Neural progenitor cell (in vitro differentiated cells): ENCODE measurements at regions not wholly inside any gene's neighbourhood (a gene's known extent, or its start where the extent isn't known, plus 50 kb on each side); places are given as distances from the start of the nearest gene placed in this dataset.
"Not testable (repeated sequence)": the region's sequence is repeated elsewhere in the genome, so short reads cannot be mapped to it uniquely, and the experiment has no call there.

ENCODE experiments used
- DNase-seq: peaks from one replicate; pipeline ENCODE4 v3.0.0-alpha.2; 2016; ENCODE audit warnings: low spot score
- H2AFZ ChIP-seq: fragments of 200-600 bp; sonication (generic); replicated peaks from 2 replicates; pipeline ENCODE4 v1.6.1; 2016; ENCODE audit warnings: antibody characterized with exemption
- H3F3A ChIP-seq: fragments of 200-600 bp; sonication (generic); 2 replicates; pipeline ENCODE4 v1.6.1; 2016; ENCODE audit warnings: antibody characterized with exemption, low read depth
- H3K27ac ChIP-seq: fragments of 200-600 bp; sonication (generic); 2 replicates; pipeline ENCODE4 v1.5.1; 2016; ENCODE audit warnings: mild to moderate bottlenecking
- H3K27me3 ChIP-seq: fragments of 200-600 bp; sonication (generic); 2 replicates; pipeline ENCODE4 v1.6.1; 2016; ENCODE audit warnings: mild to moderate bottlenecking, moderate library complexity
- H3K36me3 ChIP-seq: fragments of 200-600 bp; sonication (generic); 2 replicates; pipeline ENCODE4 v1.5.1; 2016
- H3K4me1 ChIP-seq: fragments of 200-600 bp; sonication (generic); 2 replicates; pipeline ENCODE4 v1.6.1; 2016; ENCODE audit warnings: mixed run types
- H3K4me2 ChIP-seq: fragments of 200-600 bp; sonication (generic); 2 replicates; pipeline ENCODE4 v1.6.1; 2016
- H3K4me3 ChIP-seq: fragments of 200-600 bp; sonication (generic); 2 replicates; pipeline ENCODE4 v1.5.1; 2016
- H3K79me2 ChIP-seq: fragments of 200-600 bp; sonication (generic); 2 replicates; pipeline ENCODE4 v1.6.1; 2016; ENCODE audit warnings: low read depth
- H3K9ac ChIP-seq: fragments of 200-600 bp; sonication (generic); 2 replicates; pipeline ENCODE4 v1.6.1; 2016
- H3K9me3 ChIP-seq: fragments of 200-600 bp; sonication (generic); 2 replicates; pipeline ENCODE4 v1.5.1; 2016; ENCODE audit warnings: low read depth
- H4K20me1 ChIP-seq: fragments of 200-600 bp; sonication (generic); 2 replicates; pipeline ENCODE4 v1.6.1; 2016; ENCODE audit warnings: low read depth
- H3K27ac Mint-ChIP-seq: 3 replicates; pipeline ENCODE4 v1.8.0; 2021; ENCODE audit warnings: mixed read lengths
- H3K27me3 Mint-ChIP-seq: 2 replicates; pipeline ENCODE4 v1.8.0; 2022; ENCODE audit warnings: low read depth, mild to moderate bottlenecking, inconsistent platforms, moderate library complexity, mixed read lengths; ENCODE audit not compliant: insufficient read depth
- H3K36me3 Mint-ChIP-seq: 3 replicates; pipeline ENCODE4 v1.8.0; 2021; ENCODE audit warnings: mixed read lengths
- H3K4me1 Mint-ChIP-seq: 3 replicates; pipeline ENCODE4 v1.8.0; 2021; ENCODE audit warnings: mixed read lengths
- H3K4me3 Mint-ChIP-seq: 3 replicates; pipeline ENCODE4 v1.8.0; 2021; ENCODE audit warnings: mild to moderate bottlenecking, moderate library complexity, mixed read lengths
- H3K9me3 Mint-ChIP-seq: 3 replicates; pipeline ENCODE4 v1.8.0; 2020; ENCODE audit warnings: mixed read lengths
- CTCF ChIP-seq: fragments of 200-600 bp; sonication (generic); IDR thresholded peaks from 2 replicates; pipeline ENCODE4 v1.5.1; 2017; ENCODE audit warnings: antibody characterized with exemption, mild to moderate bottlenecking
- EZH2 ChIP-seq: fragments of 200-600 bp; sonication (generic); IDR thresholded peaks from 2 replicates; pipeline ENCODE4 v1.6.1; 2017; ENCODE audit warnings: antibody characterized with exemption, mild to moderate bottlenecking, moderate library complexity
- EZH2phosphoT487 ChIP-seq: fragments of 200-600 bp; sonication (generic); IDR thresholded peaks from 2 replicates; pipeline ENCODE4 v1.6.1; 2017; ENCODE audit warnings: antibody characterized with exemption

- Mint-ChIP-seq H3K27ac (no peak overlapping the region), H3K27me3 (peaks cover 7% of the 10 kb centered on the region), H3K36me3 (no peaks in the 10 kb centered on the region), H3K4me1 (peaks cover 5% of the 10 kb centered on the region), H3K9me3 (peaks cover 23% of the 10 kb centered on the region), H3K4me3 (no peak overlapping the region)
- Histone ChIP-seq H3F3A (no peaks in the 10 kb centered on the region), H3K27ac (no peak overlapping the region), H3K9me3 (no peaks in the 10 kb centered on the region), H2AFZ (no peak overlapping the region), H3K27me3 (no peaks in the 10 kb centered on the region), H3K4me3 (no peak overlapping the region), H3K9ac (no peak overlapping the region), H3K4me1 (no peaks in the 10 kb centered on the region), H3K79me2 (no peaks in the 10 kb centered on the region), H3K4me2 (no peak overlapping the region), H3K36me3 (no peaks in the 10 kb centered on the region), H4K20me1 (no peaks in the 10 kb centered on the region)
- TF ChIP-seq CTCF = no peak
- TF ChIP-seq EZH2phosphoT487 = no peak
- TF ChIP-seq EZH2 = no peak
- peak; percentile 25 for DNase-seq
These were observed 392.0 kb downstream of the GBA3 start for GRCh38 chr4:23084559-23085248.

- Mint-ChIP-seq H3K4me3 (no peak overlapping the region), H3K36me3 (no peaks in the 10 kb centered on the region), H3K27me3 (peaks cover 7% of the 10 kb centered on the region), H3K27ac (no peak overlapping the region), H3K4me1 (peaks cover 5% of the 10 kb centered on the region), H3K9me3 (peaks cover 34% of the 10 kb centered on the region)
- Histone ChIP-seq H3K9me3 (no peaks in the 10 kb centered on the region), H4K20me1 (no peaks in the 10 kb centered on the region), H3K79me2 (no peaks in the 10 kb centered on the region), H3K4me2 (no peak overlapping the region), H3K36me3 (no peaks in the 10 kb centered on the region), H3K9ac (no peak overlapping the region), H3K27ac (no peak overlapping the region), H3F3A (no peaks in the 10 kb centered on the region), H3K4me3 (no peak overlapping the region), H2AFZ (no peak overlapping the region), H3K27me3 (no peaks in the 10 kb centered on the region), H3K4me1 (no peaks in the 10 kb centered on the region)
- no peak for TF ChIP-seq EZH2phosphoT487
- no peak for DNase-seq
These were observed 390.7 kb downstream of the GBA3 start for GRCh38 chr4:23083391-23083790.

- not testable (repeated sequence) for H3K27ac Mint-ChIP-seq, H3K27me3 ChIP-seq, H3K4me1 Mint-ChIP-seq, H3K4me2 ChIP-seq, H3K79me2 ChIP-seq, H3K4me1 ChIP-seq, H2AFZ ChIP-seq, H3K27ac ChIP-seq, H4K20me1 ChIP-seq, H3K27me3 Mint-ChIP-seq, H3K4me3 ChIP-seq, H3K36me3 ChIP-seq, DNase-seq, H3K9me3 ChIP-seq, H3K9ac ChIP-seq, H3F3A ChIP-seq, H3K36me3 Mint-ChIP-seq, H3K4me3 Mint-ChIP-seq
- H3K9me3 Mint-ChIP-seq = peaks cover 36% of the 10 kb centered on the region
These were observed 387.4 kb downstream of the GBA3 start for GRCh38 chr4:23080171-23080570.

GRCh38 chr4:23070848-23071570 lies 378.3 kb downstream of the GBA3 start:
- H3K4me3 Mint-ChIP-seq = no peak overlapping the region
- H3K36me3 Mint-ChIP-seq = no peaks in the 10 kb centered on the region
- H3K4me1 Mint-ChIP-seq = peaks cover 11% of the 10 kb centered on the region
- no peaks in the 10 kb centered on the region for H3K27me3 ChIP-seq
- H2AFZ ChIP-seq = no peak overlapping the region
- no peaks in the 10 kb centered on the region for H3K4me1 ChIP-seq
- DNase-seq = no peak
- no peak overlapping the region for H3K4me2 ChIP-seq
- no peaks in the 10 kb centered on the region for H4K20me1 ChIP-seq
- no peak overlapping the region for H3K27ac Mint-ChIP-seq
- H3K27me3 Mint-ChIP-seq = no peaks in the 10 kb centered on the region
- H3K27ac ChIP-seq = no peak overlapping the region
- no peak overlapping the region for H3K4me3 ChIP-seq
- no peak overlapping the region for H3K9ac ChIP-seq
- no peaks in the 10 kb centered on the region for H3K36me3 ChIP-seq
- no peaks in the 10 kb centered on the region for H3K9me3 Mint-ChIP-seq
- H3K79me2 ChIP-seq = no peaks in the 10 kb centered on the region
- H3K9me3 ChIP-seq = no peaks in the 10 kb centered on the region
- no peaks in the 10 kb centered on the region for H3F3A ChIP-seq
- TF ChIP-seq CTCF (no peak), EZH2phosphoT487 (no peak), EZH2 (no peak)
